Endothelial cell of umbilical vein (primary cell): ENCODE measurements at regions not wholly inside any gene's neighbourhood (a gene's known extent, or its start where the extent isn't known, plus 50 kb on each side); places are given as distances from the start of the nearest gene placed in this dataset.

Experiments
- BruUV-seq: library from RNA; stranded (reverse); fragments of 400-500 nt; replicated peaks from 2 replicates; lab custom pipeline; 2021; lab: Mats Ljungman, UMichigan
- CTCF ChIA-PET: fragments of 300-600, 350-600 bp; sonication (Branson Sonifier 250); formaldehyde crosslinking; loops from one replicate; lab custom pipeline; 2021; ENCODE audit warnings: antibody characterized with exemption, inconsistent platforms; lab: Charles Lee
- POLR2A ChIA-PET: fragments of 300-600, 350-600 bp; sonication (Branson Sonifier 250); formaldehyde crosslinking; loops from one replicate; lab custom pipeline; 2021; ENCODE audit warnings: antibody characterized with exemption, inconsistent platforms; lab: Charles Lee
- DNase-seq: peaks from one replicate; pipeline ENCODE4 v3.0.0-alpha.2; 2011; ENCODE audit warnings: low read depth, low spot score
- FAIRE-seq: peaks from 2 replicates; lab custom pipeline; 2011; peaks lifted over from hg19 to GRCh38; lab: Jason Lieb, UNC
- H2AFZ ChIP-seq: 2 replicates; pipeline ENCODE4 v1.6.0; 2012; ENCODE audit warnings: low read depth, low read length, control low read depth, inconsistent platforms
- H3K27ac ChIP-seq: 2 replicates; pipeline ENCODE4 v1.5.1; 2011; ENCODE audit warnings: low read depth, mild to moderate bottlenecking, control low read depth, low read length, moderate library complexity; ENCODE audit not compliant: insufficient read depth
- H3K27me3 ChIP-seq, 2 experiments: 2 replicates each; pipeline versions ENCODE4 v1.6.0 to v1.6.1; 2011; ENCODE audit warnings: low read length in 2 of 2, mixed read lengths in 1 of 2; ENCODE audit not compliant: control insufficient read depth in 2 of 2, insufficient read depth in 2 of 2
- H3K36me3 ChIP-seq, 2 experiments: 2 replicates in 1 of 2; 3 replicates in 1 of 2; pipeline ENCODE4 v1.5.1; 2011; ENCODE audit warnings: low read length in 2 of 2, mild to moderate bottlenecking in 1 of 2, moderate library complexity in 1 of 2; ENCODE audit not compliant: control insufficient read depth in 2 of 2, insufficient read depth in 2 of 2; ENCODE audit errors: extremely low read depth in 1 of 2
- H3K4me1 ChIP-seq: 3 replicates; pipeline ENCODE4 v1.5.1; 2011; ENCODE audit warnings: mild to moderate bottlenecking, low read length; ENCODE audit not compliant: control insufficient read depth, insufficient read depth; ENCODE audit errors: extremely low read depth
- H3K4me2 ChIP-seq: 2 replicates; pipeline ENCODE4 v1.6.1; 2011; ENCODE audit warnings: low read length, control low read depth, mixed read lengths; ENCODE audit not compliant: insufficient read depth
- H3K4me3 ChIP-seq, 3 experiments: fragments of 200-600 bp in 1 of 3; sonication (generic), shearing (Covaris generic) in 1 of 3; replicated peaks in 1 of 3; 2 replicates each; pipeline ENCODE4 v1.5.1; 2011 to 2016; ENCODE audit warnings: control low read depth in 3 of 3, low read length in 3 of 3, mild to moderate bottlenecking in 2 of 3, inconsistent platforms in 1 of 3, low read depth in 1 of 3, moderate library complexity in 1 of 3; ENCODE audit not compliant: insufficient read depth in 1 of 3
- H3K79me2 ChIP-seq: 2 replicates; pipeline ENCODE4 v1.6.0; 2012; ENCODE audit warnings: low read length, inconsistent platforms; ENCODE audit not compliant: control insufficient read depth, insufficient read depth
- H3K9ac ChIP-seq: replicated peaks from 2 replicates; pipeline ENCODE3; 2011; ENCODE audit warnings: low read length, control low read depth; ENCODE audit not compliant: insufficient read depth; ENCODE audit errors: extremely low read depth
- H3K9me1 ChIP-seq: replicated peaks from 3 replicates; pipeline ENCODE4 v1.6.0; 2011; ENCODE audit warnings: mild to moderate bottlenecking, low read length; ENCODE audit not compliant: control insufficient read depth, insufficient read depth; ENCODE audit errors: extremely low read depth
- H3K9me3 ChIP-seq: replicated peaks from 2 replicates; pipeline ENCODE4 v1.5.1; 2012; ENCODE audit warnings: low read length, inconsistent platforms; ENCODE audit not compliant: control insufficient read depth, insufficient read depth
- H4K20me1 ChIP-seq: replicated peaks from 2 replicates; pipeline ENCODE3; 2011; ENCODE audit warnings: mild to moderate bottlenecking, low read length; ENCODE audit not compliant: control insufficient read depth, insufficient read depth; ENCODE audit errors: extremely low read depth
- EZH2 ChIP-seq: IDR thresholded peaks from 2 replicates; pipeline ENCODE4 v1.6.1; 2012; ENCODE audit warnings: borderline replicate concordance, low read depth, mild to moderate bottlenecking, moderate library complexity, low read length, inconsistent platforms; ENCODE audit not compliant: severe bottlenecking
- FOS ChIP-seq: IDR thresholded peaks from 2 replicates; pipeline ENCODE4 v1.6.1; 2011; ENCODE audit warnings: mild to moderate bottlenecking, low read length, moderate library complexity, borderline replicate concordance; ENCODE audit not compliant: insufficient read depth
- GATA2 ChIP-seq: IDR thresholded peaks from 2 replicates; pipeline ENCODE4 v1.7.0; 2011; ENCODE audit warnings: low read depth, mild to moderate bottlenecking, moderate library complexity, mixed read lengths, low read length; ENCODE audit not compliant: insufficient read length, insufficient read depth
- JUN ChIP-seq: IDR thresholded peaks from 2 replicates; pipeline ENCODE4 v1.6.1; 2011; ENCODE audit warnings: borderline replicate concordance, low read depth; ENCODE audit not compliant: insufficient read length, insufficient read depth
- MYC ChIP-seq: IDR thresholded peaks from one replicate; pipeline ENCODE4 v1.6.1; 2011; ENCODE audit warnings: mild to moderate bottlenecking, low read depth, low read length
- POLR2A ChIP-seq: IDR thresholded peaks from 2 replicates; pipeline ENCODE4 v1.6.1; 2012; ENCODE audit warnings: low read depth, mild to moderate bottlenecking, control low read depth, low read length
- POLR2AphosphoS5 ChIP-seq: IDR thresholded peaks from 2 replicates; pipeline ENCODE4 v1.6.1; 2012; ENCODE audit warnings: low read depth, mild to moderate bottlenecking, control low read depth, low read length, moderate library complexity; ENCODE audit not compliant: insufficient read depth
- dilution Hi-C: fragments of 300-500 bp; cut with MboI; formaldehyde crosslinking; loops from one replicate; pipeline ENCODE4 v1.15.0; 2019; ENCODE audit warnings: low sequenced_read_pairs; ENCODE audit not compliant: extremely low pct_ligation_motif_present
- intact Hi-C: fragments of 100-400 bp; cut with micrococcal nuclease; formaldehyde crosslinking; loops from one replicate; pipeline ENCODE4 v1.10.0; 2022
- TF ChIP-seq, protein P1 (sequence below), 2 donors: IDR thresholded peaks; 1 replicate in 1 of 2; 2 replicates in 1 of 2; pipeline ENCODE4 v1.5.1; 2011; ENCODE audit warnings: low read length in 2 of 2, mild to moderate bottlenecking in 2 of 2, moderate library complexity in 2 of 2, control low read depth in 1 of 2, inconsistent platforms in 1 of 2, low read depth in 1 of 2; ENCODE audit not compliant: insufficient read depth in 1 of 2; ENCODE audit errors: extremely low read depth in 1 of 2
- TF ChIP-seq, protein P2 (sequence below): IDR thresholded peaks from 2 replicates; pipeline ENCODE4 v1.6.1; 2011; ENCODE audit not compliant: insufficient read depth, insufficient read length

DNA sequence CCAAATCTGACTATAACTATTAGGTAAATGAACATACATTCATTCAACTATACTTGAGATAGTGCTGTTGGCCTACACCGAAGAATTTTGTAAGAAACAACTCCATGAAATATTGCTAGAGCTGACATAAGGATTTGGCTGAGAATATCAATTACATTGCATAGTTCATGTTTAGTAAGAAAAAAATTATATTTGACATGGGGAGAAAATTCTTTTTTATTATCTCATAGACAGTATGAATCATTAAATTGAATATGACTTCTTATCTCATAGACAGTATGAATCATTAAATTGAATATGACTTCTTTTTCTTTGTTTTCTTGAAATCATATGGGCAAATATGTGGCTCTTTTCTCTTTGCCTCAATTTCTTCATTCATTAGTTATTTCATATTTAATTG is 212.3 kb upstream of the HSF2 start:
- CTCF ChIA-PET: interaction anchor here (1.3 kb wide), 1 partner anchor 9 kb away, joined by 4 read pairs; no protein-coding TSS in a partner anchor
- Histone ChIP-seq H3K4me2 (no peak overlapping the region), H2AFZ (no peak overlapping the region), H3K27me3 (no peaks in the 10 kb centered on the region), H3K4me1 (no peaks in the 10 kb centered on the region), H3K36me3 (no peaks in the 10 kb centered on the region), H3K79me2 (no peaks in the 10 kb centered on the region), H3K27ac (no peak overlapping the region), H3K9ac (no peak overlapping the region), H3K9me1 (no peaks in the 10 kb centered on the region), H4K20me1 (no peaks in the 10 kb centered on the region), H3K9me3 (no peaks in the 10 kb centered on the region), H3K4me3 (no peak overlapping the region)
- POLR2A ChIA-PET: no interaction called here
- DNase-seq: no peak
- no peak for TF ChIP-seq JUN
- TF ChIP-seq MYC: no peak
- TF ChIP-seq POLR2A: no peak
- TF ChIP-seq, protein P1, sequence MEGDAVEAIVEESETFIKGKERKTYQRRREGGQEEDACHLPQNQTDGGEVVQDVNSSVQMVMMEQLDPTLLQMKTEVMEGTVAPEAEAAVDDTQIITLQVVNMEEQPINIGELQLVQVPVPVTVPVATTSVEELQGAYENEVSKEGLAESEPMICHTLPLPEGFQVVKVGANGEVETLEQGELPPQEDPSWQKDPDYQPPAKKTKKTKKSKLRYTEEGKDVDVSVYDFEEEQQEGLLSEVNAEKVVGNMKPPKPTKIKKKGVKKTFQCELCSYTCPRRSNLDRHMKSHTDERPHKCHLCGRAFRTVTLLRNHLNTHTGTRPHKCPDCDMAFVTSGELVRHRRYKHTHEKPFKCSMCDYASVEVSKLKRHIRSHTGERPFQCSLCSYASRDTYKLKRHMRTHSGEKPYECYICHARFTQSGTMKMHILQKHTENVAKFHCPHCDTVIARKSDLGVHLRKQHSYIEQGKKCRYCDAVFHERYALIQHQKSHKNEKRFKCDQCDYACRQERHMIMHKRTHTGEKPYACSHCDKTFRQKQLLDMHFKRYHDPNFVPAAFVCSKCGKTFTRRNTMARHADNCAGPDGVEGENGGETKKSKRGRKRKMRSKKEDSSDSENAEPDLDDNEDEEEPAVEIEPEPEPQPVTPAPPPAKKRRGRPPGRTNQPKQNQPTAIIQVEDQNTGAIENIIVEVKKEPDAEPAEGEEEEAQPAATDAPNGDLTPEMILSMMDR (IDR thresholded peaks at IDR 0.05; ENCODE audit: extremely low read depth in 1 of 2, insufficient read depth in 1 of 2, low read depth in 1 of 2, low read length in 2 of 2): no peak
- TF ChIP-seq EZH2: no peak
- dilution Hi-C loops (no loop called here), intact Hi-C loops (no loop called here)
- no peak for FAIRE-seq
- BruUV-seq: no TSS peak

DNA sequence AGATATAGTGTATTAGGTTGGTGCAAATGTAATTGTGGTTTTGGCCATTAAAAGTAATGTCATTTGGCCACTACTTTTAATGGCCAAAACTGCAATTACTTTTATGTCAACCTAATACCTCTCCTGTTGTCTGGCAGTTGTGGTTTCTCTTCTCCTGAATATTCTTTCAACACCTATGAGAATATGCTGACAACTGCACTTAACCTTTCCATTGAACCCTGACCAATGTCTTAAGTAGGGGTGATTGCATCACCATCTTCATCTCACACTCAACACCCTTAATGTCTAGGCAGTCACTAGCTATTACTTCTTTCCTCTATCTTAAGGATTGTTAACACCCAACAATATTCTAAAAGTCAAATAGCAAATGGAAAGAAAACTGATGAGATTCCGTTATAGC is 200.5 kb upstream of the HSF2 start:
- no peak overlapping the region for H3K4me2 ChIP-seq
- no peak overlapping the region for H3K27ac ChIP-seq
- no TSS peak for BruUV-seq
- DNase-seq (no peak), FAIRE-seq (no peak)
- dilution Hi-C loops (no loop called here), intact Hi-C loops (no loop called here)
- no peaks in the 10 kb centered on the region for H3K9me3 ChIP-seq
- no peak overlapping the region for H2AFZ ChIP-seq
- no peaks in the 10 kb centered on the region for H4K20me1 ChIP-seq
- no peak overlapping the region for H3K9ac ChIP-seq
- no peaks in the 10 kb centered on the region for H3K36me3 ChIP-seq
- peaks cover 1 to 5% of the 10 kb centered on the region in 2 experiments for H3K27me3 ChIP-seq
- H3K4me3 ChIP-seq: no peak overlapping the region
- no peaks in the 10 kb centered on the region for H3K4me1 ChIP-seq
- H3K9me1 ChIP-seq: no peaks in the 10 kb centered on the region
- H3K79me2 ChIP-seq: no peaks in the 10 kb centered on the region
- ChIA-PET CTCF (interaction anchor here (0.7 to 1.8 kb wide), 2 partner anchors 13 to 48 kb away, joined by 3 to 5 read pairs; no protein-coding TSS in a partner anchor), POLR2A (no interaction called here)
- TF ChIP-seq EZH2 (no peak), POLR2AphosphoS5 (no peak), GATA2 (no peak), MYC (no peak), POLR2A (no peak), JUN (no peak), FOS (no peak)
- TF ChIP-seq, protein P2, sequence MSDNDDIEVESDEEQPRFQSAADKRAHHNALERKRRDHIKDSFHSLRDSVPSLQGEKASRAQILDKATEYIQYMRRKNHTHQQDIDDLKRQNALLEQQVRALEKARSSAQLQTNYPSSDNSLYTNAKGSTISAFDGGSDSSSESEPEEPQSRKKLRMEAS: no peak
- TF ChIP-seq, protein P1 (IDR thresholded peaks at IDR 0.05; ENCODE audit: extremely low read depth in 1 of 2, insufficient read depth in 1 of 2, low read depth in 1 of 2, low read length in 2 of 2): no peak
